ENCODE measurements at regions not wholly inside any gene's neighbourhood (a gene's known extent, or its start where the extent isn't known, plus 50 kb on each side); places are given as distances from the start of the nearest gene placed in this dataset.

- no peak for TF ChIP-seq CTCF (conservative IDR thresholded peaks at IDR 0.05; ENCODE audit: low read depth, low read length)
- TF ChIP-seq EZH2 (IDR thresholded peaks at IDR 0.05; ENCODE audit: low read length, unreplicated experiment), result no peak
Measured at GRCh38 chr5:3278643-3279042, 317.0 kb upstream of the IRX1 start.
